ENCODE measurements at regions not wholly inside any gene's neighbourhood (a gene's known extent, or its start where the extent isn't known, plus 50 kb on each side); places are given as distances from the start of the nearest gene placed in this dataset.

DNA sequence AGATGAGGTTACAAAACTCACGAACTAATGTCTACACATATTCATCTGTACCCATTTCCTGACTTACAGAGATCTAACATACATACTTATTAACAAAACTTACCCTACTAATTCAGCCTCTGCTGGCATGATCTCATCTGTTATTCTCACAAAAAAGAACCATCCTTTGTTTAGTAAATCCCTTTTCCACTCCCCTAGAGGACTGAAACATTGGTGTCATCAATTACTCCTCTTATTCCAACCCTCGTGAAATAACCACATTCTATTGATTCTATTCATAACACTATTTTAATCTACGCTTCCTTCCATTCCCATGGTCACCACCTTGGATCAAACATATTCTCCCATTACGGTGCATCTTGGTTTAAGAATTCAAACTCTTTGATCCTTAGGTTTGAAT, 505.9 kb downstream of the SI start:
- Mint-ChIP-seq H3K4me1 (ENCODE audit: low read depth, unreplicated experiment) (no peaks in the 10 kb centered on the region), H3K9me3 (ENCODE audit: low read depth, unreplicated experiment) (peaks cover 3% of the 10 kb centered on the region), H3K27me3 (ENCODE audit: unreplicated experiment) (no peaks in the 10 kb centered on the region), H3K4me3 (ENCODE audit: low read depth, unreplicated experiment) (no peak overlapping the region), H3K36me3 (ENCODE audit: insufficient read depth, unreplicated experiment) (no peaks in the 10 kb centered on the region), H3K27ac (ENCODE audit: unreplicated experiment) (no peak overlapping the region)
- no peak for TF ChIP-seq CTCF (IDR thresholded peaks at IDR 0.05; ENCODE audit: unreplicated experiment)
- CTCF ChIA-PET, result interaction anchor here (0.5 kb wide), 1 partner anchor 1553 kb away, joined by 8 read pairs; no protein-coding TSS in a partner anchor
- DNase-seq, result no peak
- no TSS peak for BruUV-seq (replicated peaks)
- intact Hi-C loops (cut with micrococcal nuclease; ENCODE audit: unreplicated experiment), result no loop called here

GRCh38 chr3:164550857-164551256, 527.4 kb downstream of the SI start:
- no TSS peak for BruUV-seq (replicated peaks)
- no peaks in the 10 kb centered on the region for H3K4me1 Mint-ChIP-seq (ENCODE audit: low read depth, unreplicated experiment)
- no peak overlapping the region for H3K4me3 Mint-ChIP-seq (ENCODE audit: low read depth, unreplicated experiment)
- H3K27ac Mint-ChIP-seq (ENCODE audit: unreplicated experiment), result no peak overlapping the region
- H3K36me3 Mint-ChIP-seq (ENCODE audit: insufficient read depth, unreplicated experiment), result no peaks in the 10 kb centered on the region
- DNase-seq, result no peak
- CTCF ChIA-PET, result no interaction called here
- intact Hi-C loops (cut with micrococcal nuclease; ENCODE audit: unreplicated experiment), result no loop called here
- H3K27me3 Mint-ChIP-seq (ENCODE audit: unreplicated experiment), result no peaks in the 10 kb centered on the region
- peaks cover 2% of the 10 kb centered on the region for H3K9me3 Mint-ChIP-seq (ENCODE audit: low read depth, unreplicated experiment)
- peak; percentile 31 for TF ChIP-seq CTCF (IDR thresholded peaks at IDR 0.05; ENCODE audit: unreplicated experiment)

GRCh38 chr3:164539215-164539614, 539.1 kb downstream of the SI start:
- intact Hi-C loops (cut with micrococcal nuclease; ENCODE audit: unreplicated experiment), result no loop called here
- no peaks in the 10 kb centered on the region for H3K4me1 Mint-ChIP-seq (ENCODE audit: low read depth, unreplicated experiment)
- no peak for TF ChIP-seq CTCF (IDR thresholded peaks at IDR 0.05; ENCODE audit: unreplicated experiment)
- no peaks in the 10 kb centered on the region for H3K9me3 Mint-ChIP-seq (ENCODE audit: low read depth, unreplicated experiment)
- H3K27ac Mint-ChIP-seq (ENCODE audit: unreplicated experiment), result no peak overlapping the region
- H3K36me3 Mint-ChIP-seq (ENCODE audit: insufficient read depth, unreplicated experiment), result no peaks in the 10 kb centered on the region
- DNase-seq, result no peak
- CTCF ChIA-PET, result no interaction called here
- H3K4me3 Mint-ChIP-seq (ENCODE audit: low read depth, unreplicated experiment), result no peak overlapping the region
- BruUV-seq (replicated peaks), result no TSS peak
- H3K27me3 Mint-ChIP-seq (ENCODE audit: unreplicated experiment), result no peaks in the 10 kb centered on the region

GRCh38 chr3:164537485-164537884, 540.8 kb downstream of the SI start:
- H3K27me3 Mint-ChIP-seq (ENCODE audit: unreplicated experiment), result no peaks in the 10 kb centered on the region
- CTCF ChIA-PET, result no interaction called here
- no peak overlapping the region for H3K27ac Mint-ChIP-seq (ENCODE audit: unreplicated experiment)
- TF ChIP-seq CTCF (IDR thresholded peaks at IDR 0.05; ENCODE audit: unreplicated experiment), result no peak
- no TSS peak for BruUV-seq (replicated peaks)
- no peaks in the 10 kb centered on the region for H3K4me1 Mint-ChIP-seq (ENCODE audit: low read depth, unreplicated experiment)
- H3K4me3 Mint-ChIP-seq (ENCODE audit: low read depth, unreplicated experiment), result no peak overlapping the region
- no peaks in the 10 kb centered on the region for H3K9me3 Mint-ChIP-seq (ENCODE audit: low read depth, unreplicated experiment)
- H3K36me3 Mint-ChIP-seq (ENCODE audit: insufficient read depth, unreplicated experiment), result no peaks in the 10 kb centered on the region
- no peak for DNase-seq
- intact Hi-C loops (cut with micrococcal nuclease; ENCODE audit: unreplicated experiment), result no loop called here

Measured in Calu3 (cell line).